Pancreas (tissue), 10 donors: ENCODE measurements at regions not wholly inside any gene's neighbourhood (a gene's known extent, or its start where the extent isn't known, plus 50 kb on each side); places are given as distances from the start of the nearest gene placed in this dataset.
"Not testable (repeated sequence)": the region's sequence is repeated elsewhere in the genome, so short reads cannot be mapped to it uniquely, and the experiment has no call there.

Experiments used
- ATAC-seq, 4 donors: fragments of 200-7000 bp; cut with Tn5 transposase; one replicate each; pipeline versions ENCODE4 v1.8.0 to v1.9.1; 2020; ENCODE audit warnings: mild to moderate bottlenecking in 4 of 4, moderate library complexity in 4 of 4
- DNase-seq, 6 donors: peaks; one replicate each; pipeline ENCODE4 v3.0.0-alpha.2; 2020
- FAIRE-seq: peaks from 2 replicates; lab custom pipeline; 2012; peaks lifted over from hg19 to GRCh38; lab: Jason Lieb, UNC
- H3K27ac ChIP-seq, 4 donors: fragments of 200-600 bp; sonication (generic); 1 replicate in 3 of 4; 2 replicates in 1 of 4; pipeline versions ENCODE4 v1.5.0 to v1.8.0; 2020
- H3K27me3 ChIP-seq, 4 donors: fragments of 200-600 bp; one replicate each; pipeline ENCODE4 v1.8.0; 2021
- H3K36me3 ChIP-seq, 3 donors: fragments of 200-600 bp; sonication (generic) in 1 of 3; one replicate each; pipeline versions ENCODE4 v1.5.0 to v1.8.0; 2020 to 2021
- H3K4me1 ChIP-seq, 3 donors: fragments of 200-600 bp; one replicate each; pipeline ENCODE4 v1.8.0; 2021
- H3K4me3 ChIP-seq, 4 donors: fragments of 200-600 bp; sonication (generic) in 2 of 4; one replicate each; pipeline versions ENCODE4 v1.5.0 to v1.8.0; 2020 to 2021
- H3K9me3 ChIP-seq, 4 donors: fragments of 200-600 bp; one replicate each; pipeline ENCODE4 v1.8.0; 2021
- WGBS, 2 donors: extraction: QIAGEN DNeasy Blood & Tissue Kit; methylation state at CpG; one replicate each; pipeline ENCODE4 v1.1.7; 2013; 5-methylcytosine and 5-hydroxymethylcytosine counted together
- intact Hi-C, 3 donors: fragments of 100-400 bp; cut with DNase I; formaldehyde crosslinking; loops; one replicate each; pipeline versions ENCODE4 v1.11.1 to v1.14.2; 2022
- TF ChIP-seq, protein P1 (sequence below), 4 donors: fragments of 200-600 bp; sonication (generic) in 3 of 4; IDR thresholded peaks; one replicate each; pipeline versions ENCODE4 v1.5.0 to v1.8.0; 2021; ENCODE audit warnings: antibody characterized with exemption in 4 of 4
- donor health status: healthy with polysubstance abuse.
- donor health status: DM: no; HTN: no; CAD: no; lungs with moderate emphysema.
- donor health status: DM: no; HTN: no; CAD: no.
- donor health status: control.
- donor health status: control.
- donor health status: Bipolar disorder and iron deficiency.
- donor health status: DM: yes; HTN: yes; CAD: no.
- donor health status: DM: no; HTN: no; CAD: no.
- donor health status: DM: no; HTN: no; CAD: no.
- donor health status: DM: yes; HTN: yes; CAD: no.

DNA sequence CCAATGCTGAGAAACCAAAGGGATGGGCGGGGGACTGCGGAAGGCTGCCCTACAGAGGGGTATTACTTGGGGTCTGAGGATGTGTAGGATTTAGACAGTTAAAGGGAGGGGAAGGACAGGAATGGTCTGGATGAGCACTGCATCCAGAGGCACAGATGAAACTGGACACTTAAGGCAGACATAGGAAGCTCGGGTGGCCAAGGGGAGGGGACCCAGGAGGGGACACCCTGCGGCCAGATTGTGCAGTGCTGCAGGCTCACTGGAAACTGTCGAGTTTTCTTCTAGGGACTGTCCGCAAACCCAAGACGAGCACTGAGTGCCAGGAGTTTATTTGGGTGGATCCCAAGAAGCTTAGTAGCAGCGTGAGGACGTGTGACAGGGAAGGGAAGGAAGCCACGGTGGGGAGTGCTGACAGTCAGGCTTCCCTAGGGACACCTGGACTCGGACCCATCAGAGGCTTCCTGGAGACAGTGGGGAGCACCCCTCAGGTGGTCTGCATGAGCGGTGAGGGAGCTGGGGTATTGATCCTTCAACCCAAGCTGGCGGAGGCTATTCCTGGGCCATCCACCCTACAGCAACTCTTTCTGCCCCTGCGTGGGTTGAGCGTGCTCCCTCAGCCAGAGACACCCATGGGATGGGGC is 278.7 kb downstream of the FOXL1 start:
- TF ChIP-seq, protein P1, sequence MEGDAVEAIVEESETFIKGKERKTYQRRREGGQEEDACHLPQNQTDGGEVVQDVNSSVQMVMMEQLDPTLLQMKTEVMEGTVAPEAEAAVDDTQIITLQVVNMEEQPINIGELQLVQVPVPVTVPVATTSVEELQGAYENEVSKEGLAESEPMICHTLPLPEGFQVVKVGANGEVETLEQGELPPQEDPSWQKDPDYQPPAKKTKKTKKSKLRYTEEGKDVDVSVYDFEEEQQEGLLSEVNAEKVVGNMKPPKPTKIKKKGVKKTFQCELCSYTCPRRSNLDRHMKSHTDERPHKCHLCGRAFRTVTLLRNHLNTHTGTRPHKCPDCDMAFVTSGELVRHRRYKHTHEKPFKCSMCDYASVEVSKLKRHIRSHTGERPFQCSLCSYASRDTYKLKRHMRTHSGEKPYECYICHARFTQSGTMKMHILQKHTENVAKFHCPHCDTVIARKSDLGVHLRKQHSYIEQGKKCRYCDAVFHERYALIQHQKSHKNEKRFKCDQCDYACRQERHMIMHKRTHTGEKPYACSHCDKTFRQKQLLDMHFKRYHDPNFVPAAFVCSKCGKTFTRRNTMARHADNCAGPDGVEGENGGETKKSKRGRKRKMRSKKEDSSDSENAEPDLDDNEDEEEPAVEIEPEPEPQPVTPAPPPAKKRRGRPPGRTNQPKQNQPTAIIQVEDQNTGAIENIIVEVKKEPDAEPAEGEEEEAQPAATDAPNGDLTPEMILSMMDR (IDR thresholded peaks at IDR 0.05): no peak
- intact Hi-C loops: no loop called here
- WGBS, 2 donors: 61 to 79% methylated on average over 15 of the region's 15 CpGs
- ATAC-seq (no peak), DNase-seq (no peak), FAIRE-seq (no peak)
- Histone ChIP-seq H3K9me3 (no peaks in the 10 kb centered on the region), H3K4me3 (no peak overlapping the region), H3K27ac (no peak overlapping the region), H3K36me3 (no peaks in the 10 kb centered on the region), H3K4me1 (no peaks in the 10 kb centered on the region), H3K27me3 (peaks cover 0 to 3% (median 0%) of the 10 kb centered on the region in 4 donors)

DNA sequence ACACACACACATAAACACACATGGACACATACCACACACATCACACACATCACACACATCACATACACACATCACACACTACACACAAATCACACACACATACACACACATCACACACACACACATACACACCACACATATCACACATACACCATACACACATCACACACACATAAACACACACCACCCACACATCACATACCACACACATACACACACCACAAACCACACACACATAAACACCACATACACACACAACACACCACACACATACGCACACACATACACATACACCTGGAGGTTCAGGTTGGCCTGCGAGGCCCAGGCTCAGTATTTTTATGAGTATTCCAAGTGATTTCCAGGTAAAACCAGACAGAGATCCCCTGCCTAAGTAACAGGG is 279.5 kb downstream of the FOXL1 start:
- 81 to 88% methylated on average over 2 of the region's 2 CpGs for WGBS, 2 donors

DNA sequence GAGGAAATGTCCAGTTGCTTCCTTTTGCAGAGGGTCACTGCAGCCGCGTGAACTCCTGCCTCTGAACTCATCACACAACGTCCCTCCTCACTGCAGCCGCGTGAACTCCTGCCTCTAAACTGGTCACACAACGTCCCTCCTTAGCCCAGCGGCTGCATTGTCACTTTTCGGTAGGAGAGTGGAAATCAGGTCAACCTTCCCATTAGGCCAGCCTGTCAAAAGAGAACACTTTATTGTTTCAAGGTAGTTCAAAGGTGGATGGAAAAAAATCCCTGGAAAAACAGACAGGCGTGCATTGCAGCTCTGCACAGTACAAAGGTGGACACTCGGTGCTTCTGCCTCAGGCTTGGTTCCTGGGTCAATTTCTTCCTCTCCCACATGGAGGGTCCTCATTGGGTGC is 280.2 kb downstream of the FOXL1 start:
- 33 to 34% methylated on average over 10 of the region's 10 CpGs for WGBS, 2 donors
- intact Hi-C loops: no loop called here
- H3K36me3 ChIP-seq: no peaks in the 10 kb centered on the region

More for the DNA sequence above, 279.5 kb downstream of the FOXL1 start:
- FAIRE-seq (no peak), DNase-seq (no peak), ATAC-seq (no peak)
- no peak overlapping the region for H3K4me3 ChIP-seq
- no peaks in the 10 kb centered on the region for H3K9me3 ChIP-seq
- H3K36me3 ChIP-seq: no peaks in the 10 kb centered on the region
- no peak overlapping the region for H3K27ac ChIP-seq
- intact Hi-C loops: no loop called here
- TF ChIP-seq, protein P1 (IDR thresholded peaks at IDR 0.05): no peak
- no peaks in the 10 kb centered on the region for H3K4me1 ChIP-seq
- H3K27me3 ChIP-seq: peaks cover 0 to 3% (median 0%) of the 10 kb centered on the region in 4 donors

DNA sequence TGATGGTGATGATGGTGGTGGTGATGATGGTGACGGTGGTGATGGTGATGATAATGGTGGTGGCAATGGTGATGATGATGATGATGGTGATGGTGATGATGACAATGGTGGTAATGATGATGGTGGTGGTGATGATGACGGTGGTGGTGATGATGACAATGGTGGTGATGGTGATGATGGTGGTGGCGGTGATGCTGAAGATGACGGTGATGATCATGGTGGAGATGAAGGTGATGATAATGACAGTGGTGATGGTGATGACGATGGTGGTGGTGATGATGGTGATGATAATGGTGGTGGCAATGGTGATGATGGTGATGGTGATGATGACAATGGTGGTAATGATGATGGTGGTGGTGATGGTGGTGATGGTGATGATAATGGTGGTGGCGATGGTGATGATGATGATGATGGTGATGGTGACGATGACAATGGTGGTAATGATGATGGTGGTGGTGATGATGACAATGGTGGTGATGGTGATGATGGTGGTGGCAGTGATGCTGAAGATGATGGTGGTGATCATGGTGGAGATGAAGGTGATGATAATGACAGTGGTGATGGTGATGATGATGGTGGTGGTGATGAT is 283.0 kb downstream of the FOXL1 start:
- H3K36me3 ChIP-seq, H3K27ac ChIP-seq, H3K9me3 ChIP-seq, H3K4me1 ChIP-seq, DNase-seq, ATAC-seq, FAIRE-seq, intact Hi-C loops, H3K27me3 ChIP-seq, H3K4me3 ChIP-seq: not testable (repeated sequence)
- WGBS, 2 donors: 90 to 97% methylated on average over 7 of the region's 7 CpGs

More for the DNA sequence above, 280.2 kb downstream of the FOXL1 start:
- Histone ChIP-seq H3K4me3 (no peak overlapping the region), H3K4me1 (no peaks in the 10 kb centered on the region), H3K9me3 (no peaks in the 10 kb centered on the region), H3K27me3 (peaks cover 0 to 3% (median 0%) of the 10 kb centered on the region in 4 donors), H3K27ac (no peak overlapping the region)
- ATAC-seq: no peak
- DNase-seq: no peak
- TF ChIP-seq, protein P1 (IDR thresholded peaks at IDR 0.05): no peak
- no peak for FAIRE-seq

DNA sequence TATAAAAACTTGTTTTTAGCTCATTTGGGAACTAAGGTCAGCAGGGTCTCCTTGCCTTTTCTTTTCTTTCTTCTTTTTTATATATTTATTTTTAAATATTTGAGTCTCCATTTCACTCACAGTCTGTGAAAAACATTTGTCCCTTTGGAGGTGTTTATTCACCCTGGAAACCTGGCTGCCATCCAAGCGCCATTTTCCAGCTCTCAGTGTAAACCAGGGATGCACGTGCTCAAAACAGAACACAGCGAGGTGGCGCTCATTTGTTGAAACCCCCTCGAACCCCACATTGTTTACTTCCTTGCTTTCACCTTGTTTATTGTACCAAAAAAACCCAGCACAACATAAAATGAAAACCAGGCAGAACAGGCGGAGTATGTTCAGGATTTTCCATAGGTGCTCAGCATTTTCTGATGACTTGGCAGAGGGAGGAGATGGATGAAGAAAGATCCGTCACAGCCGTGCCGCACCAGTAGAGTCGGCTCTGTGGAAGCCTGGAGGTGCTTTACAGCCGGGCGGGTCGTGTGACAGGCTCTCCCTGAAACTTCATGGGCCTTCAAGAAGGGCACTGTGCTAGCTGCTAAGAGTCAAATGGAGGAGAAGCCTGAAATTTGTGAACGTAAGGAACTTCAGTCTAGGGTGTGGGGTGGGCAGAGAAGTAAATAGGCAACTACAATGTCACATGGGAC is 284.4 kb downstream of the FOXL1 start:
- 35 to 47% methylated on average over 14 of the region's 14 CpGs for WGBS, 2 donors
- no peak overlapping the region for H3K27ac ChIP-seq
- TF ChIP-seq, protein P1 (IDR thresholded peaks at IDR 0.05): no peak
- FAIRE-seq (no peak), ATAC-seq (no peak), DNase-seq (peak in 5 of 6 donors; percentile 5 to 68 (median 21))
- no peak overlapping the region for H3K4me3 ChIP-seq
- no peaks in the 10 kb centered on the region for H3K36me3 ChIP-seq
- intact Hi-C loops: no loop called here
- no peaks in the 10 kb centered on the region for H3K4me1 ChIP-seq
- H3K27me3 ChIP-seq: peaks cover 0 to 3% (median 0%) of the 10 kb centered on the region in 4 donors
- no peaks in the 10 kb centered on the region for H3K9me3 ChIP-seq
